ENCODE measurements at regions not wholly inside any gene's neighbourhood (a gene's known extent, or its start where the extent isn't known, plus 50 kb on each side); places are given as distances from the start of the nearest gene placed in this dataset.

DNA sequence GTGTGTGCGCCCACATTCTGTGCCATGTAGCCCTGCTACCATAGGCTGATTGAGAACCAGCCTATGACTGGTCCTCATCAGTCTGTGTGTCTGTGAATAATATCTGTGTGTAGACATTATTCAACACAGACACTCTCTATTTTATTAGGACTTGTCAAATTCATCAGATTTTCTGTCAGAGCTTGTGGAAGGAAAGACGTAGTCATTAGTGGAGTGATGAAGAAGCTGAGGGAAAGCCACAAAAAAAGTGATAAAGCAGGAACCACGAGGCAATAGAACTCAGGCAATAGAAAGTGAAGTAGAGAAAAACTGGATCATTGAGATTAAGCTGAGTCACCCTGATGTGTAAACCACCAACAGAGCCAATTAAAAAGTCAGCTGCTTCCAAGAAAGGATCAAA, 122.2 kb upstream of the MARCKS start:
- TF ChIP-seq, protein P1, sequence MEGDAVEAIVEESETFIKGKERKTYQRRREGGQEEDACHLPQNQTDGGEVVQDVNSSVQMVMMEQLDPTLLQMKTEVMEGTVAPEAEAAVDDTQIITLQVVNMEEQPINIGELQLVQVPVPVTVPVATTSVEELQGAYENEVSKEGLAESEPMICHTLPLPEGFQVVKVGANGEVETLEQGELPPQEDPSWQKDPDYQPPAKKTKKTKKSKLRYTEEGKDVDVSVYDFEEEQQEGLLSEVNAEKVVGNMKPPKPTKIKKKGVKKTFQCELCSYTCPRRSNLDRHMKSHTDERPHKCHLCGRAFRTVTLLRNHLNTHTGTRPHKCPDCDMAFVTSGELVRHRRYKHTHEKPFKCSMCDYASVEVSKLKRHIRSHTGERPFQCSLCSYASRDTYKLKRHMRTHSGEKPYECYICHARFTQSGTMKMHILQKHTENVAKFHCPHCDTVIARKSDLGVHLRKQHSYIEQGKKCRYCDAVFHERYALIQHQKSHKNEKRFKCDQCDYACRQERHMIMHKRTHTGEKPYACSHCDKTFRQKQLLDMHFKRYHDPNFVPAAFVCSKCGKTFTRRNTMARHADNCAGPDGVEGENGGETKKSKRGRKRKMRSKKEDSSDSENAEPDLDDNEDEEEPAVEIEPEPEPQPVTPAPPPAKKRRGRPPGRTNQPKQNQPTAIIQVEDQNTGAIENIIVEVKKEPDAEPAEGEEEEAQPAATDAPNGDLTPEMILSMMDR (IDR thresholded peaks at IDR 0.05): no peak
- no peak for TF ChIP-seq POLR2A (IDR thresholded peaks at IDR 0.05)
